IPS-18a (cell line): ENCODE measurements at regions not wholly inside any gene's neighbourhood (a gene's known extent, or its start where the extent isn't known, plus 50 kb on each side); places are given as distances from the start of the nearest gene placed in this dataset.

Experiments
- H3K27ac ChIP-seq: one replicate; pipeline ENCODE4 v1.5.1; 2013; ENCODE audit warnings: low read length
- H3K27me3 ChIP-seq: one replicate; pipeline ENCODE4 v1.6.1; 2013; ENCODE audit warnings: mild to moderate bottlenecking, low read length; ENCODE audit not compliant: control insufficient read depth, insufficient read depth
- H3K36me3 ChIP-seq: one replicate; pipeline ENCODE4 v1.6.1; 2013; ENCODE audit warnings: low read depth, low read length; ENCODE audit not compliant: control insufficient read depth
- H3K4me1 ChIP-seq: one replicate; pipeline ENCODE4 v1.6.1; 2013; ENCODE audit warnings: low read depth, low read length; ENCODE audit not compliant: control insufficient read depth
- H3K4me3 ChIP-seq: one replicate; pipeline ENCODE4 v1.5.1; 2013; ENCODE audit warnings: low read length
- H3K9ac ChIP-seq: one replicate; pipeline ENCODE4 v1.6.1; 2013; ENCODE audit warnings: mild to moderate bottlenecking, low read length, moderate library complexity
- H3K9me3 ChIP-seq: one replicate; pipeline ENCODE4 v1.6.1; 2013; ENCODE audit warnings: low read depth, low read length; ENCODE audit not compliant: control insufficient read depth

DNA sequence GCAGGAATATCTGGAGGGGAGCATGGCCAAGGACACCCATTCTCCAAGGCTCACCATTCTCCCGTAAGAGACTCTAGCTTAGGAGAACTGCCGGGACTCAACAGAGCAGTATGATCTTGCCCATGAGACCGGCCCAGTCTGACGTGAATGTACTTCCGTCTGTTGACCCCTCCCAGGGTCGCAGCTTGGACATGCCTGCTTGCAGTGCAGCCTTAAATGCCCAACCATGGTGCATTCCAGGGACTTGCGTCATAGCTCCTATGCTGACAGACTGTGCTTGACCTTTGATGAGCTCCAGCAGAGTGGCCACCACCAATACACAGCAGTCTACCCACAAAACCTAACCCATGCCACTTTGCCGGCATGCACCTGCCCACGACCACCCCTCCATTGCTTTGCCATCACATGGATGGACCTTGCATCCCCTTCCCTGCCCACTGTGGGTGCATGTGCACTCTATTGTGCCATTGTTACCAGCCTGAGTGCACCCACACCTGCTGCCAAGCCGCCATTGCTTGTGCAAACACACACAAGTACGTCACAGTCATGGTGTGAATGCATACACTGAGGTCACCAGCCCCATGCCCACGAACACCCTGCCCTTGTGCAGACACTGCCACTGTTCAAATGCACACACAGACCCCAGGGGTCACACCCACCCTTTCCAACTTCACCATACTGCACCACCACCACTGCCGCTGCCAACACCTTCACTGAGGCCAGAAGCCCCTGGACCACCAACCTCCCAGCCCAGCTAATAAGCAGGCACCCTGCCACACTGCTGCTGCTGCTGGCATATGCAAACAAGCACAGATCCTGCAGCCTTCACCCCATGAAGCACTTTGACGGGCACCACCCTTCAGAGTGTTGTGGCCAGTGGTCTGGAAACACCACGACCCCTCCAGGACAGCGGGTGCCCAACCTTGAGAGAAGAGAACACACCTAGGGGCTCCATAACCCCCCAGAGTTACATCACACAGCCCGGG lies 1141.3 kb downstream of the BRINP3 start:
- no peaks in the 10 kb centered on the region for H3K36me3 ChIP-seq
- no peaks in the 10 kb centered on the region for H3K27me3 ChIP-seq
- no peak overlapping the region for H3K27ac ChIP-seq
- no peak overlapping the region for H3K9ac ChIP-seq
- no peaks in the 10 kb centered on the region for H3K4me1 ChIP-seq
- H3K9me3 ChIP-seq: no peaks in the 10 kb centered on the region
- no peak overlapping the region for H3K4me3 ChIP-seq

GRCh38 chr1:189349607-189350006 lies 1128.1 kb downstream of the BRINP3 start:
- no peaks in the 10 kb centered on the region for H3K27me3 ChIP-seq
- no peaks in the 10 kb centered on the region for H3K4me1 ChIP-seq
- H3K4me3 ChIP-seq: no peak overlapping the region

GRCh38 chr1:189350983-189351616 lies 1126.6 kb downstream of the BRINP3 start:
- Histone ChIP-seq H3K36me3 (no peaks in the 10 kb centered on the region), H3K27me3 (no peaks in the 10 kb centered on the region), H3K9ac (no peak overlapping the region), H3K27ac (no peak overlapping the region), H3K4me1 (no peaks in the 10 kb centered on the region), H3K4me3 (no peak overlapping the region), H3K9me3 (no peaks in the 10 kb centered on the region)

More at GRCh38 chr1:189349607-189350006, 1128.1 kb downstream of the BRINP3 start:
- Histone ChIP-seq H3K9me3 (no peaks in the 10 kb centered on the region), H3K36me3 (no peaks in the 10 kb centered on the region), H3K9ac (no peak overlapping the region), H3K27ac (no peak overlapping the region)

DNA sequence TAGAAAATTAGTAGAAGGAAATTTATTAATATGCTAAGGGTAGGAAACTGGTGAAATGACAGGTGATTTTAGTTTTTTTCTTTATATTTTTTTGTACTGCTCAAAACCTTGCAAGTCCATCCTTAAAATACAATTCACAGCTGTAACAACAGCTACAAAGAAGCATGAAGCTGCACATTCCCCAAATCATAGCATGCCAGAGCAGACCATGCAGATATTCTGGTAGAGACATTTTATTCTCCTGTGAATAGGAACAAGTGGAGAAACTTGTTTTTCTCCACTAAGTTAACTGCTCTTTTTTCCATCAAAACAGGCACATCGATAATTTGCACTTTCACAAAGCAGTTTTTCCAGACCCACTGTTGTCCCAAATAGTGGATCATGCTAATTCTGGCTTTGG lies 1125.7 kb downstream of the BRINP3 start:
- no peaks in the 10 kb centered on the region for H3K4me1 ChIP-seq
- H3K4me3 ChIP-seq: no peak overlapping the region
- no peak overlapping the region for H3K27ac ChIP-seq

DNA sequence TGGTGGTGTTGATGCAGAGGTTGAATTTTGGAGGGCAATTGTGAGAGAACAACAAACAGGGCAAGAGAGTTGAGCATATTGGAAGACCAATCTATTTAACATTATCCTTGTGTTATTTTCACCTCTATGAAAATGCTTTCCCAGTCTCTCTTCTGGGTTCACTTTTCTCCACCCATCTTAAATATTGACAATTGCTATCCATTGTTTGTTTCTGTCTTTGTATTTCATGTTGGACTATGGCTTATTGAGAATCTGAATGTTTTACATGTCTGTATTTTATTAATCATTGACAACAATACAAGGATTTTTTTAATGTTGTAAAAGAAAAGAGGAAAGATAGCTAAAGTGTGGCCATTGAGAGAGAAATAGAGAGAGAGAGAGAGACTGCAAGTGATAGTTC lies 1121.5 kb downstream of the BRINP3 start:
- Histone ChIP-seq H3K9ac (no peak overlapping the region), H3K4me3 (no peak overlapping the region), H3K9me3 (no peaks in the 10 kb centered on the region), H3K27ac (no peak overlapping the region), H3K36me3 (no peaks in the 10 kb centered on the region), H3K27me3 (no peaks in the 10 kb centered on the region), H3K4me1 (no peaks in the 10 kb centered on the region)

More for the DNA sequence above, 1125.7 kb downstream of the BRINP3 start:
- H3K9me3 ChIP-seq: no peaks in the 10 kb centered on the region
- no peaks in the 10 kb centered on the region for H3K36me3 ChIP-seq
- H3K9ac ChIP-seq: no peak overlapping the region
- H3K27me3 ChIP-seq: no peaks in the 10 kb centered on the region

GRCh38 chr1:189357317-189357716 lies 1120.3 kb downstream of the BRINP3 start:
- H3K27me3 ChIP-seq: no peaks in the 10 kb centered on the region
- no peaks in the 10 kb centered on the region for H3K9me3 ChIP-seq
- H3K27ac ChIP-seq: no peak overlapping the region
- H3K4me3 ChIP-seq: no peak overlapping the region
- H3K36me3 ChIP-seq: no peaks in the 10 kb centered on the region
- H3K4me1 ChIP-seq: no peaks in the 10 kb centered on the region
- no peak overlapping the region for H3K9ac ChIP-seq

DNA sequence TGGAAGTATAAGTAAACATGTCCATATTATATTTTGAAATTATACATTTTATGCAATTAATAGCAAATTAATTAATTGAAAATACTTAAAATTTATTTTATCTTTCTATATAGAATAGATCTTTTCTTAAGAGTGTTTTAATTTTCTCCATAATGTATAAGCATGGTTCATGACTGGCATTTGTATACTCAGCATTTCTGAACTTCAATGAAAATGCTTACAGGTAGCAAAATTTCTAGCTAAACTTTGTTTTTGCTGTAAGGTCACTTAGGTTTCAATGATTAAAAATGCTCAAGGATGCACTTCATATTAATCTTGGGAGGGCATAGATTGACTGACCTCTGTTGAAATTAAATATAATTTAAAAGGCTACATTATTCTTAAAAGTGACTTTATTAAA lies 1108.1 kb downstream of the BRINP3 start:
- H3K27ac ChIP-seq: no peak overlapping the region
- H3K4me1 ChIP-seq: no peaks in the 10 kb centered on the region
- no peaks in the 10 kb centered on the region for H3K36me3 ChIP-seq

GRCh38 chr1:189374816-189375215 lies 1102.8 kb downstream of the BRINP3 start:
- Histone ChIP-seq H3K27ac (no peak overlapping the region), H3K9me3 (no peaks in the 10 kb centered on the region), H3K36me3 (no peaks in the 10 kb centered on the region), H3K4me1 (no peaks in the 10 kb centered on the region), H3K27me3 (no peaks in the 10 kb centered on the region), H3K4me3 (no peak overlapping the region), H3K9ac (no peak overlapping the region)

More for the DNA sequence above, 1108.1 kb downstream of the BRINP3 start:
- Histone ChIP-seq H3K9me3 (no peaks in the 10 kb centered on the region), H3K27me3 (no peaks in the 10 kb centered on the region), H3K9ac (no peak overlapping the region), H3K4me3 (no peak overlapping the region)

DNA sequence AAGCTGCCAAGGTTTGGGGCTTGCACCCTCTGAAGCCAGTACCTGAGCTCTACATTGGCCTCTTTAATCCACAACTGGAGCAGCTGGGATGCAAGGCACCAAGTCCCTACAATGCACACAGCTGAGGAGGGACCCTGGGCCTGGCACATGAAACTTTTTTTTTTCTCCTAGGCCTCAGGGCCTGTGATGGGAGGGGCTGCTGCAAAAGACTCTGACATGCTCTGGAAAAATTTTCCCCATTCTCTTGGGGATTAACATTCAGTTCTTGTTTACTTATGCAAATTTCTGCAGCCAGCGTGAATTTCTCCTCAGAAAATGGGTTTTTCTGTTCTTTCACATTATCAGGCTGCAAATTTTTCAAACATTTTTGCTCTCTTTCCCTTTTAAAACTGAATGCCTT lies 1072.2 kb downstream of the BRINP3 start:
- Histone ChIP-seq H3K27me3 (no peaks in the 10 kb centered on the region), H3K4me3 (no peak overlapping the region), H3K9ac (no peak overlapping the region), H3K9me3 (peaks cover 10% of the 10 kb centered on the region), H3K4me1 (no peaks in the 10 kb centered on the region), H3K27ac (no peak overlapping the region), H3K36me3 (no peaks in the 10 kb centered on the region)

GRCh38 chr1:189409774-189410173 lies 1067.9 kb downstream of the BRINP3 start:
- Histone ChIP-seq H3K9me3 (peaks cover 5% of the 10 kb centered on the region), H3K36me3 (no peaks in the 10 kb centered on the region), H3K27ac (no peak overlapping the region), H3K9ac (no peak overlapping the region), H3K27me3 (no peaks in the 10 kb centered on the region), H3K4me1 (no peaks in the 10 kb centered on the region), H3K4me3 (no peak overlapping the region)

- no peak overlapping the region for H3K27ac ChIP-seq
These were observed 1052.8 kb downstream of the BRINP3 start for GRCh38 chr1:189424746-189425331.

More at GRCh38 chr1:189424746-189425331, 1052.8 kb downstream of the BRINP3 start:
- no peaks in the 10 kb centered on the region for H3K27me3 ChIP-seq
- H3K4me3 ChIP-seq: no peak overlapping the region
- H3K4me1 ChIP-seq: no peaks in the 10 kb centered on the region
- no peaks in the 10 kb centered on the region for H3K36me3 ChIP-seq
- H3K9ac ChIP-seq: no peak overlapping the region
- no peaks in the 10 kb centered on the region for H3K9me3 ChIP-seq
